ENCODE measurements at regions not wholly inside any gene's neighbourhood (a gene's known extent, or its start where the extent isn't known, plus 50 kb on each side); places are given as distances from the start of the nearest gene placed in this dataset.

DNA sequence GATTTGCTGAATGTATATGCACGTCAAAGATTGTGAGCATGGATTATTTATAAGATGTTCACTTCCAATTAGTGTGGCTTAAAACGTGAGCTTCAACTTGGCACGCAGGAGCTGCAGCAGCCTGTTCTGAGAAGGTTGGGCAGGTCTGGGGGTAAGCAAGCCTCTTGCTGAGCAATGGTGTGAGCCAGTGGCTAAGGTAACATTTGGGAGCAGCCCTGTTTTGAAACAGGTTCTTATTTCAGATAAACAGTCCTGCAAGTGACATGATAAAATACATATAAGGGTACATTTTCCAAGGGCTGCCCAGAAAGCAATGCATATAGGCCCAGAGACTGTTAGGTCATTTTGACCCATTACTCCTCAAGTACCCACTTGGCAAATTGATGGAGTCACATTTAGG is 415.3 kb downstream of the ZNF521 start:
- TF ChIP-seq CTCF (IDR thresholded peaks at IDR 0.05; ENCODE audit: low read length, missing control alignments) = no peak
- H3K4me3 ChIP-seq (replicated peaks; ENCODE audit: low read depth, low read length) = no peak overlapping the region
- no peak for DNase-seq (ENCODE audit: low read depth)

DNA sequence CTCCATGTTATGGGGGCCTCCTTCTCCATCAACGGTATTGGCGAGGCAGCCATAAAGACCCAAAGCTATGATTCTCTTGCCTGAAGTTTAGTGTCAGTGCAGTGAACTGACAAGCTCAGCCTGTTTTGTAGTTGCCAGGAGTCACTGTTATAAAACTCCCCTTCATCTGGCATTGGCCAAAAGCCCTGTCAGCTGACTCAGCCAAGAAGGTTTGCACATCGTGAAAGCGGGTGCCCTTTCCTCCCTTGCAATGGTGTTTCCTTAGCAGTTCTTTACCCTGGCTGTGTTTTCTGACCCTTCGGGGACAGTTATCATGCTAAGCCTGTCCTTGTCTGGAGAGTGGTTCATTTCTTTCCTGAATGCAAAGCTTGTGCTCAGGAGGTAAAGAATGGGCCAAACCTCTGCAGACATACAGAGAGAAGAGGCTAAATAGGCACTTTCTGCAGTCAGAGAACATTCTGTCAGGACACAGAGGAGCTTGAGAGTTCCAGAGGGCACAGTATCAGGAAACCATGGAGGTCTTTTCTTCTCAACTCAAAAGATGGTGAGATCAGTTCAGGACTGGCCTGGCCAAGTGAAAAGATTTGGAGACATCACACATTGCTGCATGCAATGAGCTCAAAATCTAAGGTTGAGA is 414.2 kb downstream of the ZNF521 start:
- H3K4me3 ChIP-seq (replicated peaks; ENCODE audit: low read depth, low read length) = no peak overlapping the region
- no peak for TF ChIP-seq CTCF (IDR thresholded peaks at IDR 0.05; ENCODE audit: low read length, missing control alignments)
- no peak for DNase-seq (ENCODE audit: low read depth)

DNA sequence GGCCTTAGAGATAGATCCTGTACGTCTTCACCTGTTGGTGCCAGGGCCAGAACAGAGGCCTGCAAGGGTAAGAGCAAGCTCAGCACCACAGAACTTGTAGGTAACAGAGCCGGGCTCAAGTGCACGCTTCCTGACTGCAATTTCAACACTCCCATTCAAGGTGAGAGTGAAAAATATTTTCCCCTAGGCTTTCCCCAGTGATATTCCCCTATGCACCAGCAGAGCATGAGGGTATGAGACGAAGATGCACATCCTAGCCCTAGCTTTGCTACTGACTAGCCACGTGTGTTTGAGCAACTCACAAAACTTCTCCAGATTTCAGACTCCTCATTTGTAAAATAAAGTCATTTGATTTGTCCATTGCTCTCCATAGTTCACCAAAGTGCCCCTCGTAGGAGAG is 411.6 kb downstream of the ZNF521 start:
- no peak for DNase-seq (ENCODE audit: low read depth)
- TF ChIP-seq CTCF (IDR thresholded peaks at IDR 0.05; ENCODE audit: low read length, missing control alignments) = no peak
- H3K4me3 ChIP-seq (replicated peaks; ENCODE audit: low read depth, low read length) = no peak overlapping the region

- no peak for TF ChIP-seq CTCF (IDR thresholded peaks at IDR 0.05; ENCODE audit: low read length, missing control alignments)
- DNase-seq (ENCODE audit: low read depth) = no peak
Measured at GRCh38 chr18:24941174-24941951, 410.6 kb downstream of the ZNF521 start.

GRCh38 chr18:24942144-24942543 is 409.8 kb downstream of the ZNF521 start:
- H3K4me3 ChIP-seq (replicated peaks; ENCODE audit: low read depth, low read length) = no peak overlapping the region
- no peak for TF ChIP-seq CTCF (IDR thresholded peaks at IDR 0.05; ENCODE audit: low read length, missing control alignments)

More at GRCh38 chr18:24941174-24941951, 410.6 kb downstream of the ZNF521 start:
- H3K4me3 ChIP-seq (replicated peaks; ENCODE audit: low read depth, low read length) = no peak overlapping the region

GRCh38 chr18:24947521-24948305 is 404.3 kb downstream of the ZNF521 start:
- no peak for DNase-seq (ENCODE audit: low read depth)
- no peak for TF ChIP-seq CTCF (IDR thresholded peaks at IDR 0.05; ENCODE audit: low read length, missing control alignments)
- no peak overlapping the region for H3K4me3 ChIP-seq (replicated peaks; ENCODE audit: low read depth, low read length)

More at GRCh38 chr18:24942144-24942543, 409.8 kb downstream of the ZNF521 start:
- DNase-seq (ENCODE audit: low read depth) = no peak

Data from fibroblast of pulmonary artery (primary cell).